ENCODE measurements at regions not wholly inside any gene's neighbourhood (a gene's known extent, or its start where the extent isn't known, plus 50 kb on each side); places are given as distances from the start of the nearest gene placed in this dataset.

- Histone ChIP-seq H3K36me3 (ENCODE audit: control insufficient read depth in 2 of 2, insufficient read depth in 1 of 2, low read length in 2 of 2) (no peaks in the 10 kb centered on the region), H3K4me1 (ENCODE audit: control insufficient read depth, insufficient read depth, low read length) (no peaks in the 10 kb centered on the region), H3K27ac (ENCODE audit: extremely low read depth, low read depth, low read length) (no peak overlapping the region), H3K4me3 (ENCODE audit: low read depth, low read length) (no peak overlapping the region), H3K9me3 (ENCODE audit: control insufficient read depth, insufficient read depth, low read depth, low read length) (no peaks in the 10 kb centered on the region)
- ChIA-PET CTCF (no interaction called here), POLR2A (interaction anchor here (0.7 kb wide), 1 partner anchor 395 kb away, joined by 5 read pairs; no protein-coding TSS in a partner anchor)
- no peak for TF ChIP-seq SCRT2 (tag by site-specific recombination; IDR thresholded peaks at IDR 0.05)
- no peak for TF ChIP-seq GLI4 (tag by site-specific recombination; IDR thresholded peaks at IDR 0.05)
- TF ChIP-seq ZNF391 (tag by site-specific recombination; IDR thresholded peaks at IDR 0.05; ENCODE audit: borderline replicate concordance, low read depth): no peak
- TF ChIP-seq ZNF558 (tag by site-specific recombination; IDR thresholded peaks at IDR 0.05): no peak
- TF ChIP-seq ZNF645 (tag by site-specific recombination; IDR thresholded peaks at IDR 0.05): no peak
- no peak for TF ChIP-seq ZBTB8A (tag by site-specific recombination; IDR thresholded peaks at IDR 0.05)
- TF ChIP-seq ZNF585B (tag by site-specific recombination; IDR thresholded peaks at IDR 0.05): no peak
- no peak for TF ChIP-seq HOXD13 (CRISPR knock-in tag; IDR thresholded peaks at IDR 0.05; ENCODE audit: borderline replicate concordance)
- no peak for TF ChIP-seq ZNF660 (tag by site-specific recombination; IDR thresholded peaks at IDR 0.05)
- TF ChIP-seq ZNF394 (tag by site-specific recombination; IDR thresholded peaks at IDR 0.05; ENCODE audit: borderline replicate concordance): no peak
- no peak for TF ChIP-seq ZNF223 (tag by site-specific recombination; IDR thresholded peaks at IDR 0.05)
- no peak for TF ChIP-seq ZNF561 (tag by site-specific recombination; IDR thresholded peaks at IDR 0.05; ENCODE audit: borderline replicate concordance)
- TF ChIP-seq SETDB1 (IDR thresholded peaks at IDR 0.05; ENCODE audit: insufficient read length, low read length): no peak
- TF ChIP-seq ZNF404 (tag by site-specific recombination; IDR thresholded peaks at IDR 0.05): no peak
- no peak for TF ChIP-seq ZNF184 (tag by site-specific recombination; IDR thresholded peaks at IDR 0.05)
- TF ChIP-seq FEZF1 (tag by site-specific recombination; IDR thresholded peaks at IDR 0.05): no peak
- TF ChIP-seq ZNF626 (tag by site-specific recombination; IDR thresholded peaks at IDR 0.05): no peak
- no peak for TF ChIP-seq ZNF76 (tag by site-specific recombination; IDR thresholded peaks at IDR 0.05; ENCODE audit: borderline replicate concordance, low read depth)
Measured at GRCh38 chr13:73904625-73905024, 229.6 kb downstream of the KLF12 start.

GRCh38 chr13:73903561-73903960, 230.6 kb downstream of the KLF12 start:
- Histone ChIP-seq H3K9me3 (ENCODE audit: control insufficient read depth, insufficient read depth, low read depth, low read length) (no peaks in the 10 kb centered on the region), H3K27ac (ENCODE audit: extremely low read depth, low read depth, low read length) (no peak overlapping the region), H3K36me3 (ENCODE audit: control insufficient read depth in 2 of 2, insufficient read depth in 1 of 2, low read length in 2 of 2) (no peaks in the 10 kb centered on the region), H3K4me3 (ENCODE audit: low read depth, low read length) (no peak overlapping the region), H3K4me1 (ENCODE audit: control insufficient read depth, insufficient read depth, low read length) (no peaks in the 10 kb centered on the region)
- POLR2A ChIA-PET: no interaction called here
- CTCF ChIA-PET: no interaction called here
- TF ChIP-seq ZNF624 (tag by site-specific recombination; IDR thresholded peaks at IDR 0.05) (no peak), BCL11B (tag by site-specific recombination; IDR thresholded peaks at IDR 0.05; ENCODE audit: low read depth) (no peak), REPIN1 (tag by site-specific recombination; IDR thresholded peaks at IDR 0.05; ENCODE audit: low read depth) (no peak), PBX3 (CRISPR knock-in tag; IDR thresholded peaks at IDR 0.05) (no peak), ZFP69B (tag by site-specific recombination; IDR thresholded peaks at IDR 0.05) (no peak), ZFP3 (tag by site-specific recombination; IDR thresholded peaks at IDR 0.05; ENCODE audit: low read depth) (no peak), GLI2 (tag by site-specific recombination; IDR thresholded peaks at IDR 0.05; ENCODE audit: borderline replicate concordance, low read depth) (no peak), ZNF133 (tag by site-specific recombination; IDR thresholded peaks at IDR 0.05) (no peak), PRDM6 (tag by site-specific recombination; IDR thresholded peaks at IDR 0.05) (no peak), REST (tag by site-specific recombination; IDR thresholded peaks at IDR 0.05) (no peak), ZNF24 (tag by site-specific recombination; IDR thresholded peaks at IDR 0.05) (no peak), ZNF776 (tag by site-specific recombination; IDR thresholded peaks at IDR 0.05; ENCODE audit: borderline replicate concordance) (no peak), ZNF610 (tag by site-specific recombination; IDR thresholded peaks at IDR 0.05; ENCODE audit: borderline replicate concordance) (no peak), ZXDB (tag by site-specific recombination; IDR thresholded peaks at IDR 0.05) (no peak)

Data from HEK293 (cell line).